Omental fat pad (tissue), 3 donors: ENCODE measurements at regions not wholly inside any gene's neighbourhood (a gene's known extent, or its start where the extent isn't known, plus 50 kb on each side); places are given as distances from the start of the nearest gene placed in this dataset.

Experiments used
- ATAC-seq: fragments of 150-250 bp; one replicate; pipeline ENCODE4 v1.9.1; 2016; ENCODE audit warnings: mild to moderate bottlenecking, moderate library complexity; ENCODE audit not compliant: low FRiP score
- DNase-seq: peaks from one replicate; pipeline ENCODE4 v3.0.0-alpha.2; 2019; ENCODE audit warnings: low spot score
- TF ChIP-seq, protein P1 (sequence below), 3 donors: fragments of 450-650 bp; IDR thresholded peaks; one replicate each; pipeline ENCODE4 v1.5.1; 2016 to 2017; ENCODE audit warnings: antibody characterized with exemption in 3 of 3, mild to moderate bottlenecking in 3 of 3, moderate library complexity in 2 of 3

DNA sequence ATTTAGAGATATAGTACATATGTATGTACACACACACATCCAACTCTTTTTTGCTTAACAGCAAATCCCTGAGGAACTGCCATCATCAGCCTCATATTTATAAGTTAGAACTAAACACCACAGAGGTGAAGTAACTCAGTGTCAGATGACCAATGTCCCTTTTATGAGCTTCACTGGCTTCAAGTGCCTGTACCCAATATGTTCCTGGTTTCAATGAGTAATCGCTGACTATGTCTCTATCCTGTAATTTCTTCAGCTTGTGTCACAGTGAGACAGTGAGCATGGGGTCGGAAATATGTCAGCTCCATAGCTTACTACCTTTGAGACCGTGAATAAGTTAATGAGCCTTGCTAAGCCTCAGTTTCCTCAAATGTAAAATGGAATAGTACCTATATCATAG lies 136.2 kb upstream of the RASGEF1B start:
- ATAC-seq (peak; percentile 45), DNase-seq (no peak)
- TF ChIP-seq, protein P1, sequence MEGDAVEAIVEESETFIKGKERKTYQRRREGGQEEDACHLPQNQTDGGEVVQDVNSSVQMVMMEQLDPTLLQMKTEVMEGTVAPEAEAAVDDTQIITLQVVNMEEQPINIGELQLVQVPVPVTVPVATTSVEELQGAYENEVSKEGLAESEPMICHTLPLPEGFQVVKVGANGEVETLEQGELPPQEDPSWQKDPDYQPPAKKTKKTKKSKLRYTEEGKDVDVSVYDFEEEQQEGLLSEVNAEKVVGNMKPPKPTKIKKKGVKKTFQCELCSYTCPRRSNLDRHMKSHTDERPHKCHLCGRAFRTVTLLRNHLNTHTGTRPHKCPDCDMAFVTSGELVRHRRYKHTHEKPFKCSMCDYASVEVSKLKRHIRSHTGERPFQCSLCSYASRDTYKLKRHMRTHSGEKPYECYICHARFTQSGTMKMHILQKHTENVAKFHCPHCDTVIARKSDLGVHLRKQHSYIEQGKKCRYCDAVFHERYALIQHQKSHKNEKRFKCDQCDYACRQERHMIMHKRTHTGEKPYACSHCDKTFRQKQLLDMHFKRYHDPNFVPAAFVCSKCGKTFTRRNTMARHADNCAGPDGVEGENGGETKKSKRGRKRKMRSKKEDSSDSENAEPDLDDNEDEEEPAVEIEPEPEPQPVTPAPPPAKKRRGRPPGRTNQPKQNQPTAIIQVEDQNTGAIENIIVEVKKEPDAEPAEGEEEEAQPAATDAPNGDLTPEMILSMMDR (IDR thresholded peaks at IDR 0.05) = no peak

DNA sequence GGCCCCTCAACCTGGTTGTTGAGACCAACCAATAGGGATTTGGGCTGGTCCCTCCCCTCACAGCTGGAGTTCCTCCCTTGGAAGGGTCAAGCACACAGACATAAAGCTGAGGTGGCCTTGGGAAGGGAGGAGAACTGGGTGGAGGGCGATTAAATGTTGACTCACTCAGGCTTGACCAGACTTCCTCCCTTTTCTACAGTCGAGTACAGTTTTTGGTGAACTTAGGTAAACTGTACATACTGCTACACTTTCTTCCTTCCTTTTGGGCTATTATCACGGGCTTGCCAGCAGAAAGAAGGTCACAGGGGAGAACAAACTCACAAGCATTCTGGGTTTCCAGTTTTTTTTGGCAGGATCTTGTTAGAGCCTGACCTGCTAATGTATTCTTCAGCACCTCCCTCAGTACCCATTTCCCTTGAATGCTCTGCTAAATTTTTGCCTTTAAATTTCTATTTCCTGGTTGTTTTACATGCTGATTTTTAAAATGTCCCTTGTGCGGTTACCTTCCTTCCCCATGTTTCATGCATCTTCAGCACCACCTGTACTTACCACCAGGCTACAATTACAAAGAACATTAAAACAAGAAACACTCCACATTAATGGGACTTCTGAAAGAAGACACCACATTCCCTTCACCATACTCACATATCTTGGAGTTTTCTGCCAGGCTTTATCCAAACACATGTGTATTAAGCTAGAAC lies 135.2 kb upstream of the RASGEF1B start:
- DNase-seq = no peak
- peak; percentile 50 for ATAC-seq
- TF ChIP-seq, protein P1 (IDR thresholded peaks at IDR 0.05) = no peak

DNA sequence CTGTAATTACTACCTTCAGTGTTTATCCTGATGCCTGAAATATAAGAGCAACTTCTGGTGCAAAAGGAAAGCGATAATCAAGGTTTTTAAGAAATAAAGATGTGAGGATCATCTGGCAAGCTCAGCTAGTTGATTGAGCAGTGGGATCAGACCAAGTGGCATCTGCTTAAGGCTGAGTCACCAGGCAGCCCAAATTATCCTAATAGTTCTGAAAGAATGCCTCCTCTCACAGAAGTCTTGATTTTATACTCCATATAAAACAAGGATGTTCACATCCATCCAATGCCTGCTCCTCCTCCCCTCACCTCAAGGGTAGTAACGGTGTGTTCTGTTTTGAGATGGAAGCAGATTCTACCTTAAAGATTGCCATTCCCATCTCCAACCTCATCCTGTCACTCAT lies 134.5 kb upstream of the RASGEF1B start:
- peak; percentile 26 for ATAC-seq
- TF ChIP-seq, protein P1 (IDR thresholded peaks at IDR 0.05) = no peak
- no peak for DNase-seq

DNA sequence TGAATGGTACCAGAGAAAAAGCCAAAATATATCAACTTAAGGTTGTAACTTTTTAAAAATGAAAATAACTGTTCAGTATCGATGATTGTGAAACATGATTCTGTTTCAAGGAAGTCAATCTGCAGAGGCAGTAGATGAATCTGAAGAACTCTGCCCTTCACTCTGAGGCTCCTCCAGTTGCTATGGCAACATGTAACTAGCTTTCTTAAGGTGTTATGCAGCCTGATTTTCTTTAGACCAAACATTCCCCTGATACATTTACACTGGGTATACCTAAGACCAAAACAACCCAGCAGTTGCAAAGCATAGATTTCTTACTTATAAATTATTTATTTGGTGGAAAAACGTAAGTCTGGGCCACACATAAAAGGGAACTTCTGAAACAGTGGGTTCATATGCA lies 133.6 kb upstream of the RASGEF1B start:
- no peak for DNase-seq
- TF ChIP-seq, protein P1 (IDR thresholded peaks at IDR 0.05) = no peak
- no peak for ATAC-seq

DNA sequence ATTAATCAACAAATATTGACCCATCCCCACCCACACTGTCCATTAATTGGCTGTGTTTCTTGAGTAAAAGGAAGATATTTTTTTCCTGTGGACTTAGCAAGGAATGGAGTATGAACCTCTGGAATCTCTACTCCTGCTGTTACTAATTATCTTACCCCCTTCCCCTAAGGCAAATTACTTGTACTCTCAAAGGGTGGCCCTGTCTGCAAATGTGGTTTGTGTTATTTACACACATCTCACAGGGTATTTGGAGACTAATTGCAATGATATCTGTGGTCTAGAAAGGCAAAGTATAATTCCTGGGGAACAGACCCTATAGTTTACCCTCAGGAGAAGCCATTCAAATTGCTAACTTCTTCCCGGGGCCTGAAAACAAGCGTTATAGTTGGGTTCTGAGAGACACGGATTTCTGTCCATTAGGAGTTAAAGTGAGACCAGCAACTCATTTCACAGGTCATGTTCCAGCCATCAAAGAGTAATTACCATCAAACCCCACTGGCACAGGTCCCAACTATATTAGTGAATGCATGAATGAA lies 133.0 kb upstream of the RASGEF1B start:
- ATAC-seq (no peak), DNase-seq (no peak)
- TF ChIP-seq, protein P1 (IDR thresholded peaks at IDR 0.05) = no peak

DNA sequence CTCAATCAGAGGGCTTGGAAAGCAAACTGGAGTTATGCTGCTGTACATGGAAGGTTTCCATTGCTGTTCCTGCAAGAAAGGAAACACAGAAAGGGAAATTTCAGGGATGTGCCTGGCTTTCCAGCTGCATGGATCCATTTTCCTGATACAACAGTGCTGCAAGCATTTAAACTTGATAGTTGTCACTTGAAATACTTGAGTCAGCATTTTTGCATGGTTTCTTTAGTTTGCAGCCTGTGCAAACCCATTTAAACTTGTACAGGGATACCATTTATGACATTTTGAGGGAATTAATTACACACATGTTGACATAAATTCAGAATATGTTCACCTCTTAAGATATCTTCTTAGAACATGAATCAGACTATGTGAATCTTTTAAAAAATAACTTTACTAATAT lies 131.1 kb upstream of the RASGEF1B start:
- ATAC-seq (no peak), DNase-seq (no peak)
- TF ChIP-seq, protein P1 (IDR thresholded peaks at IDR 0.05) = no peak

DNA sequence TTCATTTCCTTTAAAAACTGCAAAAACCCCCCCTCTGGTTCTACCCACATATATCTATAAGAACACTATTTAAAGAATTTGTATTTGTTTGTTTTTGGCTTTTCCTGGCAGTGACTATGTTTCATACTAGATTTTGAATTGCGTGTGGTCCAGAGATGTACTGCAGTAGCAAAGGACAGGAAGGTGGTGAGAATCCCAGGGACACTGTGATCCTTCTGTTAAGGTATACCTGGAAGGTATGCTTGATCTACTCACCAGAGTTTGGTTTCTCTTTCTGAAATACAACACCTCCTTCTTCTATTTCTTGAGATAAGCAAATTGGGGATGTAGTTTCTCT lies 129.6 kb upstream of the RASGEF1B start:
- TF ChIP-seq, protein P1 (IDR thresholded peaks at IDR 0.05) = no peak
- DNase-seq (no peak), ATAC-seq (no peak)
